Neutrophil (primary cell): ENCODE measurements at regions not wholly inside any gene's neighbourhood (a gene's known extent, or its start where the extent isn't known, plus 50 kb on each side); places are given as distances from the start of the nearest gene placed in this dataset.
"Not testable (repeated sequence)": the region's sequence is repeated elsewhere in the genome, so short reads cannot be mapped to it uniquely, and the experiment has no call there.

Experiments used
- H3K27ac ChIP-seq: fragments of 200-600 bp; sonication (generic); 2 replicates; pipeline ENCODE4 v1.5.1; 2016; ENCODE audit warnings: mild to moderate bottlenecking, moderate library complexity
- H3K27me3 ChIP-seq: fragments of 200-600 bp; sonication (generic); 2 replicates; pipeline ENCODE4 v1.6.0; 2016; ENCODE audit warnings: mild to moderate bottlenecking
- H3K36me3 ChIP-seq: fragments of 200-600 bp; sonication (generic); 2 replicates; pipeline ENCODE4 v1.5.1; 2017
- H3K4me1 ChIP-seq, 2 experiments: fragments of 200-600 bp in 1 of 2; sonication (generic) in 1 of 2; 1 replicate in 1 of 2; 2 replicates in 1 of 2; pipeline versions ENCODE4 v1.5.1 to v1.6.1; 2013 to 2016; ENCODE audit warnings: low read depth in 1 of 2, low read length in 1 of 2, mild to moderate bottlenecking in 1 of 2, moderate library complexity in 1 of 2; ENCODE audit not compliant: control insufficient read depth in 1 of 2, insufficient read depth in 1 of 2
- H3K4me3 ChIP-seq, 2 experiments: fragments of 200-600 bp in 1 of 2; sonication (generic) in 1 of 2; 1 replicate in 1 of 2; 2 replicates in 1 of 2; pipeline ENCODE4 v1.5.1; 2013 to 2016; ENCODE audit warnings: low read depth in 1 of 2, low read length in 1 of 2, mild to moderate bottlenecking in 1 of 2, moderate library complexity in 1 of 2
- H3K9me3 ChIP-seq: fragments of 200-600 bp; sonication (generic); 2 replicates; pipeline ENCODE4 v1.5.1; 2016
- TF ChIP-seq, protein P1 (sequence below): fragments of 200-600 bp; sonication (generic); IDR thresholded peaks from 2 replicates; pipeline ENCODE4 v1.5.1; 2016; ENCODE audit warnings: antibody characterized with exemption

DNA sequence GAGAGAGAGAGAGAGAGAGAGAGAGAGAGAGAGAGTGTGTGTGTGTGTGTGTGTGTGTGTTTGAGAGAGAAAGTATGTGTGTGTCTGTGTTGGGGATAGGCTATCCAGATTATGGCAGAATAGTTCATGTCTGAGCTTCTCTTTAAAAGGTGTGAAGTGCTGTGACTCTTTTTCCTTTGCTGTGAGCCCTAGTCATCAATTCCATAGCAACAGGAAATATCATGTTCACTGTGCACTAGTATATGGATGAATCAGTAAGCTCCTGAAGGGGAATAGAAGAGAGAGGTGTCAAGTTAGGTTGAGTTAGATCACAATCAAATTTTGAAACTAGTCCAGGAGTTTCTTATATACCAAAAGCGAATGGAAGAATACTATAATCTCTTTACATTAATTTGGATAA is 318.7 kb downstream of the RFPL4B start:
- H3K9me3 ChIP-seq = no peaks in the 10 kb centered on the region
- H3K4me1 ChIP-seq = no peaks in the 10 kb centered on the region
- TF ChIP-seq, protein P1, sequence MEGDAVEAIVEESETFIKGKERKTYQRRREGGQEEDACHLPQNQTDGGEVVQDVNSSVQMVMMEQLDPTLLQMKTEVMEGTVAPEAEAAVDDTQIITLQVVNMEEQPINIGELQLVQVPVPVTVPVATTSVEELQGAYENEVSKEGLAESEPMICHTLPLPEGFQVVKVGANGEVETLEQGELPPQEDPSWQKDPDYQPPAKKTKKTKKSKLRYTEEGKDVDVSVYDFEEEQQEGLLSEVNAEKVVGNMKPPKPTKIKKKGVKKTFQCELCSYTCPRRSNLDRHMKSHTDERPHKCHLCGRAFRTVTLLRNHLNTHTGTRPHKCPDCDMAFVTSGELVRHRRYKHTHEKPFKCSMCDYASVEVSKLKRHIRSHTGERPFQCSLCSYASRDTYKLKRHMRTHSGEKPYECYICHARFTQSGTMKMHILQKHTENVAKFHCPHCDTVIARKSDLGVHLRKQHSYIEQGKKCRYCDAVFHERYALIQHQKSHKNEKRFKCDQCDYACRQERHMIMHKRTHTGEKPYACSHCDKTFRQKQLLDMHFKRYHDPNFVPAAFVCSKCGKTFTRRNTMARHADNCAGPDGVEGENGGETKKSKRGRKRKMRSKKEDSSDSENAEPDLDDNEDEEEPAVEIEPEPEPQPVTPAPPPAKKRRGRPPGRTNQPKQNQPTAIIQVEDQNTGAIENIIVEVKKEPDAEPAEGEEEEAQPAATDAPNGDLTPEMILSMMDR = no peak
- H3K4me3 ChIP-seq = no peak overlapping the region
- no peak overlapping the region for H3K27ac ChIP-seq
- no peaks in the 10 kb centered on the region for H3K36me3 ChIP-seq
- no peaks in the 10 kb centered on the region for H3K27me3 ChIP-seq

DNA sequence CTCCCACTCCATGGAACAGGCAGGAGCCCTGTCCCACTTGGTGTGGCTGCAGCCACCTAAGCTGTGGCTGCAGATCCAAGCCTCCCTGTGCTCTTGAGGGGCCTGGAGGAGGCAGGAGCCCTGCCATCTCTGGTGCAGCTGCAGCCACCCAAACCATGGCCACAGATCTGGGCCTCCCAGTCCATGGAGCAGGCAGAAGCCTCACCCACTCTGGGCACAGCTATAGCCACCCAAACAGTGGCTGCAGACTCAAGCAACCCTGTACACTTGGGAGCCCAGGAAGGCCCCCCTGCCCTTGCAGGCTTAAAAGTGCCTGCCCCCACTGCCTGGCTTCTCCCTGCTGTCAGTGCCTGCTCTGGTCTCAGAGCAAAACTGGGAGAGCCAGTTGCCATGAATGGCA is 320.3 kb downstream of the RFPL4B start:
- H3K36me3 ChIP-seq = no peaks in the 10 kb centered on the region
- no peaks in the 10 kb centered on the region for H3K4me1 ChIP-seq
- H3K9me3 ChIP-seq = no peaks in the 10 kb centered on the region
- H3K4me3 ChIP-seq = no peak overlapping the region
- no peak overlapping the region for H3K27ac ChIP-seq
- H3K27me3 ChIP-seq = no peaks in the 10 kb centered on the region
- TF ChIP-seq, protein P1 = no peak

DNA sequence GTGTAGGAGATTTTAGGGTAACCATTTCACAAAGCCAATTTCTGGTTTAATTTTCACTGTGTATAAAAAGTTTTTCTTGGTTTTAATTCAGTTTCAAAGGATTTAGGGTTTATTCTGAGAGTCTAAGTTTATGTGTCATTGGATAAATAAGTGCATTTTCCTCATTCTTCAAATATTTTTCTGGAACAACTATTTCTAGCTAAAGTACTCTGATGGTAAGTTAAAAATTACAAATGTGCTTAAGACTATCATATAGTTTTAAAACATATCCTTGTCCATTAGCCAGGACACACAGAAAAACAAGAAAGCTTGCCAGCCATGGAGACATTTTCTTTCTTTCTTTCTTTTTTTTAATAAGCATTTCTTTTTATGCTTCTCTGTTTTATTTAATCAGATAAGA is 333.0 kb downstream of the RFPL4B start:
- Histone ChIP-seq H3K36me3 (no peaks in the 10 kb centered on the region), H3K4me1 (no peaks in the 10 kb centered on the region), H3K9me3 (no peaks in the 10 kb centered on the region), H3K27ac (no peak overlapping the region), H3K4me3 (no peak overlapping the region), H3K27me3 (no peaks in the 10 kb centered on the region)
- TF ChIP-seq, protein P1 = no peak

DNA sequence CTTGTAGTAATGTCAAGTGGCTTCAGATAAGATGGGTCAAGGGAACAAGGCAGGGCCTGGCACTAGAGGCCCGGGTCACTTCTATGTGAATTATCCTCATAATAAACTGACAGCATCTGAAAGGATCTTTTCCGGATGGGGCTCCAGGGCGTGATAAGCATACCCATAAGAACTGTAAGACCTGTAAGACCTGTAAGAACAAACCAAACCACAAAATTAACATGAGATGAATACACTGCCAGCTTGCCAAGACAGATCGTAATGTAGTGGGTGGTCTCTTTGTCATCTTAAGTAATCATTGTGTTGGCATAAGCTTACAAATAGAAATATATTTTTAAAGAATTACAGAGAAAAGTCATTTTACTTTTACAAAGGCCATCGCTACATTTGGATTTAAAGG is 334.9 kb downstream of the RFPL4B start:
- H3K4me1 ChIP-seq = no peaks in the 10 kb centered on the region
- H3K27ac ChIP-seq = no peak overlapping the region
- TF ChIP-seq, protein P1 = no peak
- H3K9me3 ChIP-seq = no peaks in the 10 kb centered on the region
- H3K36me3 ChIP-seq = no peaks in the 10 kb centered on the region
- H3K4me3 ChIP-seq = no peak overlapping the region
- no peaks in the 10 kb centered on the region for H3K27me3 ChIP-seq

DNA sequence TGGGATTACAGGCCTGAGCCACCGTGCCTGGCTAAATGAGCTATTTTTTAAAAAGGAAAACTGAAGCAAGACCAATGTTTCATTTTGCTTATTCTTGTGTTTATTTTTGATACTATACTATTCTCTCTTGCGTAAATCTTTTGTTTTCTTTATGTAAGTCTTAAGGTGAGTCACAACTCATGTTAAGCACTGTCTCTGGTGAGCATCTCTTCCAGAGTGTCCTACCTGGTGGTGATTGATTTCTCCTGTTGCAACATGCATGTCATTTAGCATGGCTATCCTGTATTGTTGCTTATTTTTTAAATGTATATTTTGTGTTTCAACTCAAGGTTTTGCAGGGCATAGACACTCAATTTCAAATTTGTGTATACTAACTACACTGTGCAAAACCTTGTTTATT is 336.0 kb downstream of the RFPL4B start:
- no peaks in the 10 kb centered on the region for H3K4me1 ChIP-seq
- H3K36me3 ChIP-seq = no peaks in the 10 kb centered on the region
- H3K9me3 ChIP-seq = no peaks in the 10 kb centered on the region
- TF ChIP-seq, protein P1 = no peak
- H3K27ac ChIP-seq = no peak overlapping the region
- H3K27me3 ChIP-seq = peaks cover 7% of the 10 kb centered on the region
- no peak overlapping the region for H3K4me3 ChIP-seq

DNA sequence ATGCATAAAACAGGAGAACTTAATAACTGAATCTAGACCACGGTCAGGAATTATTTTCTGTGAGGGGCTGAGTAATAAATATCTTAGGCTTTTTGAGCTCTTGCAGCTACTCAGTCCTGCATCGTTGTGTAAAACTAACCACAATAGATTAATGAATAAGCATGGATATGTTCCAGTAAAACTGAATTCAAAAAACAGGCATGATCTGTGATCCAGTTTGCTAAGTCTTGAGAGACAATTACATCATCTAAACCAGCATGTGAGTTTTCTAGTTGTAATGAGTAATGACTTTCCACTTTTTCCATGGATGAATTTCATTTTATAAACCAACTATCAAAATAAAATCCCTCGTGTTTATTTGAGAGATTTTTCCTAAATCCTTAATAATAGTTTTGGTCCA is 336.8 kb downstream of the RFPL4B start:
- no peak overlapping the region for H3K27ac ChIP-seq
- peaks cover 15% of the 10 kb centered on the region for H3K27me3 ChIP-seq
- no peak overlapping the region for H3K4me3 ChIP-seq
- no peaks in the 10 kb centered on the region for H3K4me1 ChIP-seq
- no peaks in the 10 kb centered on the region for H3K36me3 ChIP-seq
- TF ChIP-seq, protein P1 = no peak
- no peaks in the 10 kb centered on the region for H3K9me3 ChIP-seq

DNA sequence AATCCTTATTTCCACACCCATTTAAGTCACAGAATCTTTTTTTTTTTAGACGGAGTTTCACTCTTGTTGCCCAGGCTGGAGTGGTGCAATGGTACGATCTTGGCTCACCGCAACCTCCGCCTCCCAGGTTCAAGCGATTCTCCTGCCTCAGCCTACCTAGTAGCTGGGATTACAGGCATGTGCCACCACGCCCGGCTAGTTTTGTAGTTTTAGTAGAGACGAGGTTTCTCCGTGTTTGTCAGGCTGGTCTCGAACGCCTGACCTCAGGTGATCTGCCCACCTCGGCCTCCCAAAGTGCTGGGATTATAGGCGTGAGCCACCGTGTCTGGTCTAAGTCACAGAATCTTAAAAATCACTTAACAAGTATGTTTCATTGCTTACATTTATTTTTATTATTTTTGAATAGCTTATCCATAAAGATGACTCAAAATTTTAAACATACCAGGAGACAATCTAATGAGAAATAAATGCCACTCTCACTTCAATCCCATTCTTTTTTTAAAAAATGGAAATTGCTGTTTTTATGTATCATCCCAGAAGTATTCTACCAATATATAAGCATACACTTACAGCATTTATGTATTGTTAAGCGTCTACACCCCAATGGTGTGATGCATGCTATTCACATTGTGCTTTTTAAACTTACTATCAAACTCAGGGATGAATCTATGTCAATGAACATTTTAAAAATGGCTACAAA is 338.5 kb downstream of the RFPL4B start:
- H3K36me3 ChIP-seq, H3K27ac ChIP-seq, H3K4me3 ChIP-seq, H3K9me3 ChIP-seq, H3K4me1 ChIP-seq: not testable (repeated sequence)
- peaks cover 15% of the 10 kb centered on the region for H3K27me3 ChIP-seq

DNA sequence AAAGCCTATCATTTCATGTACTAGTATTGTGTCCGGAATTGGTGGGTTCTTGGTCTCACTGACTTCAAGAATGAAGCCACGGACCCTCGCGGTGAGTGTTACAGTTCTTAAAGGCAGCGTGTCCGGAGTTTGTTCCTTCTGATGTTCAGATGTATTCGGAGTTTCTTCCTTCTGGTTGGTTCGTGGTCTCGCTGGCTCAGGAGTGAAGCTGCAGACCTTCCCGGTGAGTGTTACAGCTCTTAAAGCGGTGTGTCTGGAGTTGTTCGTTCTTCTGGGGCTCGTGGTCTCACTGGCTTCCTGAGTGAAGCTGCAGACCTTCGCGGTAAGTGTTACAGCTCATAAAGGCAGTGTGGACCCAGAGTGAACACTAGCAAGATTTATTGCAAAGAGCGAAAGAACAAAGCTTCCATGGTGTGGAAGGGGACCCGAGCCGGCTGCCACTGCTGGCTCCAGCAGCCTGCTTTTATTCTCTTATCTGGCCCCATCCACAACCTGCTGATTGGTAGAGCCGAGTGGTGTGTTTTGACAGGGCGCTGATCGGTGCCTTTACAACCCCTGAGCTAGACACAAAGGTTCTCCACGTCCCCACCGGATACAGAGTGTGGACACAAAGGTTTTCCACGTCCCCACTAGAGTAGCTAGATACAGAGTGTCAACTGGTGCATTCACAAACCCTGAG is 341.5 kb downstream of the RFPL4B start:
- peaks cover 15% of the 10 kb centered on the region for H3K27me3 ChIP-seq
- H3K36me3 ChIP-seq, H3K9me3 ChIP-seq, H3K4me1 ChIP-seq, H3K27ac ChIP-seq, H3K4me3 ChIP-seq: not testable (repeated sequence)
